Lower leg skin (tissue), 4 donors: ENCODE measurements at regions not wholly inside any gene's neighbourhood (a gene's known extent, or its start where the extent isn't known, plus 50 kb on each side); places are given as distances from the start of the nearest gene placed in this dataset.

Experiments
- DNase-seq, 2 donors: peaks; one replicate each; pipeline ENCODE4 v3.0.0-alpha.2; 2019; ENCODE audit warnings: low spot score in 2 of 2
- H3K4me3 ChIP-seq: fragments of 200-600 bp; sonication (generic); 2 replicates; pipeline ENCODE4 v1.5.1; 2017; ENCODE audit warnings: mild to moderate bottlenecking, low read depth; ENCODE audit not compliant: poor library complexity, severe bottlenecking
- CTCF ChIP-seq, 3 donors: fragments of 450-650 bp; IDR thresholded peaks; one replicate each; pipeline ENCODE4 v1.5.1; 2016; ENCODE audit warnings: antibody characterized with exemption in 3 of 3, mild to moderate bottlenecking in 3 of 3, moderate library complexity in 2 of 3
- POLR2A ChIP-seq, 2 donors: fragments of 450-650 bp; IDR thresholded peaks; one replicate each; pipeline ENCODE4 v1.6.1; 2016 to 2017; ENCODE audit warnings: antibody characterized with exemption in 2 of 2, mild to moderate bottlenecking in 1 of 2, moderate library complexity in 1 of 2
- WGBS, 2 donors: methylation state at CpG; one replicate each; pipeline ENCODE4 v1.1.5; 2018; 5-methylcytosine and 5-hydroxymethylcytosine counted together
- intact Hi-C: fragments of 100-400 bp; cut with DNase I; formaldehyde crosslinking; loops from one replicate; pipeline ENCODE4 v1.15.0; 2023; ENCODE audit warnings: low total_unique reads

DNA sequence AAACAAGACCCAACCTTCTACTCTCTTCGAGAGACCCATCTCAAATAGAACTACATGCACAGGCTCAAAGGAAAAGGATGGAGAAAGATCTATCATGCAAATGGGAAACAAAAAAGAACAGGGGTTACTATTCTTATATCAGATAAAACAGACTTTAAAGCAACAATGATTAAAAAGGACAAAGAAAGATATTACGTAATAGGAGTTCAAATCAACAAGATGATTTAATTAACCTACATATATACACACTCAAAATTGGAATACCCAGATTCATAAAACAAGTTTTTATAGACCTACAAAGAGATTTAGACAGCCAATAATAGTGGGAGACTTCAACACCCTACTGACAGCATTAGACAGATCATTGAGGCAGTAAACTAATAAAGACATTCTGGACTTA lies 536.6 kb upstream of the RAG2 start:
- intact Hi-C loops: no loop called here

DNA sequence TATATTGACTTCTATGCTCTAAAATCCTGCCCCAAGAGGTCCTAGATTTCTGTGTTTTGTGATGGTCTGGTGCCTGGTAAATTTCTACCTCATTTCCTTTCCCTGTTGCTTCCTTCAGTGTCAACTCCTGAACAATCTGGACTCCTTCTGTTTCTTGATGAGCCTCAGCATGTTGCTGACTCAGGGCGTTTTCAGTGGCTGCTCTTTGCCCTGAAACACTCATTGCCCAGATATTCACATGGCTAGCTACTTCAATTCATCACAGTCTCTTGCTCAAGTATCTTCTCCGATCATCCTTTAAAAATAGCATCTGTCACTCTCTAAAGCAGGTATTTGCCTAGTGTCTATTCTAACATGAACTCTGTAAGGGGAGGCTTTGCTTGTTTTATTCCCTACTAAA lies 526.3 kb upstream of the RAG2 start:
- no peak overlapping the region for H3K4me3 ChIP-seq
- TF ChIP-seq POLR2A (IDR thresholded peaks at IDR 0.05): no peak
- no peak for TF ChIP-seq CTCF (IDR thresholded peaks at IDR 0.05)
- 54 to 64% methylated on average over 2 of the region's 2 CpGs for WGBS, 2 donors
- intact Hi-C loops: no loop called here
- DNase-seq: no peak

More for the DNA sequence above, 536.6 kb upstream of the RAG2 start:
- TF ChIP-seq CTCF (IDR thresholded peaks at IDR 0.05) (no peak), POLR2A (IDR thresholded peaks at IDR 0.05) (no peak)
- no peak overlapping the region for H3K4me3 ChIP-seq
- DNase-seq: no peak
- 61 to 85% methylated on average over 2 of the region's 2 CpGs for WGBS, 2 donors

- no peak for DNase-seq
- TF ChIP-seq POLR2A (IDR thresholded peaks at IDR 0.05): no peak
- no peak for TF ChIP-seq CTCF (IDR thresholded peaks at IDR 0.05)
- H3K4me3 ChIP-seq: no peak overlapping the region
- intact Hi-C loops: no loop called here
These were observed 517.9 kb upstream of the RAG2 start for GRCh38 chr11:37115963-37116362.

GRCh38 chr11:37110385-37110784 lies 512.3 kb upstream of the RAG2 start:
- TF ChIP-seq POLR2A (IDR thresholded peaks at IDR 0.05) (no peak), CTCF (IDR thresholded peaks at IDR 0.05) (no peak)
- 49 to 56% methylated on average over 4 of the region's 4 CpGs for WGBS, 2 donors
- intact Hi-C loops: no loop called here
- no peak overlapping the region for H3K4me3 ChIP-seq
- DNase-seq: no peak

- TF ChIP-seq POLR2A (IDR thresholded peaks at IDR 0.05): no peak
- intact Hi-C loops: no loop called here
- DNase-seq: no peak
- no peak overlapping the region for H3K4me3 ChIP-seq
These were observed 511.2 kb upstream of the RAG2 start for GRCh38 chr11:37109286-37109585.

DNA sequence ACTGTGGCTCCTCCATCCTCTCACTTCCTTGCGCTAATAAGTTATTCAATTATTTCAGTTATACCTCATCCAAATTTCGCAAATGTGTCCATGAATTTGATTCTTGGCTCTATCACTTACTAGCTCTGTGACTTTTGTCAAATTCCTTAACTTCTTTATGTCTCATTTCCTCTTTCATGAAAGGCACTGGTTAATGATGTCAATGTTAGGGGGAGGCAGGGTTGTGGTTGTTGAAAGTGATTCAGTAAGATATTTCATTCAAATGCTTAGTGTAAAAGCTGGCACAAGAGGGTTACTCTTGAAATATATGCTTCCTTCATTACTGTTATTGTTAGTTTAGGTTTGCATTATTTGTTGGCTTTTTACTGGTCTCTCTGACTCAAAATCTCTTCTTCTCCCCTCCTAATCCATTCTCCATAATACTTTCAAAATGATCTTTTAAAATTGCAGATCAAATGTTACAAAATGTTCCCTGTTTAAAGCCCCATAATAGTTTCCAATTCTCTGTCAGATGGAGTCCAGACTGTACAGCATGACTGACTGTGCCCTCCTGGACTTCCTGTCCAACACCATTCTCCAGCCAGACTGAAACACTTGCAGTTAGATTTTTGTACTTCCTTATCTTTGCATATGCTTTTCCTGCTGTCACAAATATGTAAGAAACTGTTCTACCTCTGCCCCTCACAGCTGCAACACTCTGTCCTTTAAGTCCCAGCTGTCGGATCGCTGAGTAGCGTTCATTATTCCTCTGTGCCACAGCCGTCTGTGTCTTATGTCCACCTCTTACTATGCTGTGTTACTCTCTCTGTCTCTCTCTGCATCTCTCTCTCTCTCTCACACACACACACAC lies 510.6 kb upstream of the RAG2 start:
- TF ChIP-seq POLR2A (IDR thresholded peaks at IDR 0.05) (no peak), CTCF (IDR thresholded peaks at IDR 0.05) (no peak)
- H3K4me3 ChIP-seq: no peak overlapping the region
- intact Hi-C loops: no loop called here
- DNase-seq: no peak
- 33 to 56% methylated on average over 6 of the region's 6 CpGs for WGBS, 2 donors
